NCI-H526 (cell line): ENCODE measurements at regions not wholly inside any gene's neighbourhood (a gene's known extent, or its start where the extent isn't known, plus 50 kb on each side); places are given as distances from the start of the nearest gene placed in this dataset.

Experiments
- DNase-seq, 2 experiments: peaks; one replicate each; lab custom pipeline; 2025; lab: John Stamatoyannopoulos, UW

DNA sequence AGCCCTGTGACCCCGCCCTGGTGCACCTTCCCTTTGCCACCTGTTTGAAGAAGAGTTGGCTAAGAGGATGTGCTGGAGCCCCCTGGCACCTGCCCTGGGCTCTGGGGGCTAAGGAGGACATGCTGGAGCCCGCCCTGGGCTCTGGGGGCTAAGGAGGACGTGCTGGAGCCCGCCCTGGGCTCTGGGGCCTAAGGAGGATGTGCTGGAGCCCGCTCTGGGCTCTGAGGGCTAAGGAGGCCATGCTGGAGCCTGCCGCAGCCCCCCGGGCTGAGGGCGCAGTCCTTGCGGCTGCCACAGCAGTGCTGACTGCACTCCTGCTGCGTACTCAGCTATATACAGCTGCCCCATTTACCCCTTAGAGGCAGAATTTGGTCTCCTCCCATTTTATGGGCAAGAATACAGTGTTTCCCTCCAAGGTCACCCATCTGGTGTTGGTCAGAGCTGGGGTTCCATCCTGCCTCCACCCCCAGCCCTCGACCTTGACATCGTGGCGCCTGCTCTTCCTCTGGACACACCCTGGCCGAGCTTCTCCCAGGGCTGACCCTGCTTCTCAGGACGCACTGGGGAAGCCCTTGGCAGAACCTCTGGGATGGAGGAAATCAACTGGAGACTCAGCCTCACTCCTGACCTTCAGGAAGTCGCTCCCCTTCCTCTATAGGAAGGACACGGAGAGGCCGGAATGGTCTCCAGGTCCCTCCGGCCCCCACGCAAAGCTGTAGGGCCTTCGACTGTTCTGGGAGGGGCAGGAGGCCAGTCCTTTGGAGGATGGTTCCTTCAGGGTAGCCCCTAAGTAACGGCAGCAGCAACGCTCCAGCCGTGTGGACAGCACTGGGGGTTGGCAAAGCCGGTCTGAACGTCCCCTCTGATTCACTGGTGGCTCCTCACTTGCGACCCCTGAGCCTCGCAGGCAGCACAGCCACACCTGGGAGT lies 65.0 kb upstream of the HPCAL1 start:
- no peak for DNase-seq

DNA sequence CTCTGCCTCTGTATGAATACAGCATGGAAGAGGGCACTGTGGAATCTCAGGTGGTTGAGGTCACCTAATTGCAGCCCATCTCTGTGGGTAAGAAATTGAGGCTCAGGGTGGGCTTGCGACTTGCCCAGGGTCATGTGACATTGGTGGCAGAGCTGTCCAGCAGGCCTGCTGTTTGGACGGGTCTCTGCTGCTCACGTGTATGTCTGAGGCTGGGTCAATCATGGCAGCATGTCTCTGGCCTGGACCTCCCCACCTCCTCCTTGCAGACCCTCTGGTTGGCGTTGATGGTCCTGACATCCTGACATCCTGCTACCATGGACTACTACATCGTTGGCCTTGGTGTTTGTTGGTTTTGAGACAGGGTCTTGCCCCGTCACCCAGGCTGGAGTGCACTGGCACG lies 64.3 kb upstream of the HPCAL1 start:
- DNase-seq = no peak

DNA sequence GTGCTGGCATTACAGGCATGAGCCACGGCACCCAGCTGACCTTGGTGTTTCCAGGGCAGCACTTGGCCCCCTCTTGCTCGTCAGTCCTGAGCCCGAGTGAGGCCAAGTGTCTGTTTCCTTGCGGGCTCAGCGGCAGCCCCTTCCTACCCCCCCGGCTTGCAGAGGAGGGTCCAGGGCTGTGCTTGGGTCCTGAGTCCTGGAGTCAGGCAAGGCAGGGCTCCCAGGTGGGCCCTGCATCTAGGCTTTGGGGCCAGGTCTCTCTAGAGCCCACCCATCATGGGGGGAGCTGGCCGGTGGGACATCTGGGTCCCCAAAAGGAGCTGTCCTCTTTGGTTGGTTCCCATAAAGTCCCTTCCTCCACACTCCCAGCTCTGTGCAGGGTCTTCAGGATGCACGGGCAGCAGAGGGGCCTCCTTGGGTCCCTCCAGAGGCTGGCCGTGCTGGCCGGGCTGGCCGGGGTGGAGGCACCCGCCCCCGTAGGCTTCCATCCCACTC lies 63.7 kb upstream of the HPCAL1 start:
- DNase-seq = no peak

DNA sequence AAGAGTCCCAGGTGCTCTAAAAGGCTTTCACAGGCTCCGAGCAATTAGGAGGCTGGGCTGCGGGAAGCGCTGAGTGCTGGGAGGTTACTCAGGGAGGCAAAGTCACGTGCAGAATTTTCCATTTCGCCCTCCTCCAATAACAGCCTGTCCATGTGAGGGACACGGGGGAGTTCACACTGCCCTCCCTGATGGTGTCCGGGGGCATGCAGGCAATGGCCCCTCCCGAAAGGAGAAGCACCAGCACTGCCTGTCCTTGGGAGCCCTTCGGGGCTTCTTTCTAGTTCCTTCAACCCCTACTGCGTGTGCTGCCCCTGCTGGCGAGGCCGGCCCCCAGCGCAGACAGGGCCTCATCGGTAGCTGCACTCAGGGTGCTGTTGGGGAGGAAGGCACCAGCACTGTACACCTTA lies 63.1 kb upstream of the HPCAL1 start:
- DNase-seq = no peak

DNA sequence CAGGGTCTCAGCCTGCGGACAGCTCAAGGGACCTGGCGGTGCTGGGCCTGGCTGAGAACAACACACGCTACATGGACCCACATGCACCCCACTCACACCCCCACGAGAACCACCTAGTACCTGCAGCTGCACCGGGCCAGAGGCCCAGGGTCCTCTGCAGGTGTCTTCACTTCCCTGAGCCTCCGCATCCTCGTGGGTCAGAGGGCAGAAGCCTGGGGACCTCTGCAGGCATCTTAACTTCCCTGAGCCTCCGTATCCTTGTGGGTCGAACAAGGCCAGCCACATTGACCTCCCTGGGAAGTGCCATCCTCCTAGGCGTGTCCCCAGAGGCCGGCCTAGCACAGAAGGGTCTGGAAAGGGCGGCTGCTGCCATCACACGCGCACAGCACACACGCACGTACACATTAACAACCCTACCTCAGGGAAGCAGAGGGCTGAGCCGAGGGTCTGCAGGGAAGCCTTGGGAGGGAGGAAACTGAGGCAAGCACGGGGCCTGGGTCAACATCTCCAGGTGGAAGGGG lies 62.5 kb upstream of the HPCAL1 start:
- no peak for DNase-seq

DNA sequence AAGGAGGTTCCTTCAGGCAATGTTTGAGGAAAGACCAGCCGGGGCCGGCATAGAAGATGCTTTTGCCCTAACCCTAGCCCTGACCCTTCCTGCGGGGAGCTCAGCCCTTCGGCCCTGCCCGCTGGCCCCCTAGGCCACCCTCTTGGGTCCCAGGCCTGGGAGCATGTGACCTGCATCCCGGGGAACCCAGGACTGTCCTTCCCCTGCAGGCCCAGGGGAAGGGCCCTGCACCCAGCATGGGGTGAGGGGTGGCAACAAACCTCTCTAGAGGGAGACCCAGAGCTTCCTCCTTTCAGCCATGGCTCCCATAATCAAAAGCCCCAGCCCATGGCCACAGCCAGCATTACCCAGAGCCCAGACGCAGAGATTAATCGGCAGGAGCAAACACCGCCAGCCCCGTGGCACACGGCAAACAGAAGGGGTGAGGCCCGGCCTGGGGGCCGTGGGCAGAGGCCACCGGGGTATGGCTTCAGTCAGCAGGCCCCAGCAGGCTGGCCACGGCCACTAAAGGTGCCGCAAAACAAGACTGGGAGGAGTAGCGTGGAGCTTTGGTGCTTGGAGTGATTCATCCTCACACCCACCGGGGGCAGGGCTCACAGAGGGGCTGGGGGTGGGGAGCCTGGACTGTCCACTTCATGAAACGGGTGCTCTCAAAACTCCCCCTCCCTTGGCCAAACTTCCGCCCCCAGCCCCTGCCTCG lies 61.6 kb upstream of the HPCAL1 start:
- DNase-seq = no peak

DNA sequence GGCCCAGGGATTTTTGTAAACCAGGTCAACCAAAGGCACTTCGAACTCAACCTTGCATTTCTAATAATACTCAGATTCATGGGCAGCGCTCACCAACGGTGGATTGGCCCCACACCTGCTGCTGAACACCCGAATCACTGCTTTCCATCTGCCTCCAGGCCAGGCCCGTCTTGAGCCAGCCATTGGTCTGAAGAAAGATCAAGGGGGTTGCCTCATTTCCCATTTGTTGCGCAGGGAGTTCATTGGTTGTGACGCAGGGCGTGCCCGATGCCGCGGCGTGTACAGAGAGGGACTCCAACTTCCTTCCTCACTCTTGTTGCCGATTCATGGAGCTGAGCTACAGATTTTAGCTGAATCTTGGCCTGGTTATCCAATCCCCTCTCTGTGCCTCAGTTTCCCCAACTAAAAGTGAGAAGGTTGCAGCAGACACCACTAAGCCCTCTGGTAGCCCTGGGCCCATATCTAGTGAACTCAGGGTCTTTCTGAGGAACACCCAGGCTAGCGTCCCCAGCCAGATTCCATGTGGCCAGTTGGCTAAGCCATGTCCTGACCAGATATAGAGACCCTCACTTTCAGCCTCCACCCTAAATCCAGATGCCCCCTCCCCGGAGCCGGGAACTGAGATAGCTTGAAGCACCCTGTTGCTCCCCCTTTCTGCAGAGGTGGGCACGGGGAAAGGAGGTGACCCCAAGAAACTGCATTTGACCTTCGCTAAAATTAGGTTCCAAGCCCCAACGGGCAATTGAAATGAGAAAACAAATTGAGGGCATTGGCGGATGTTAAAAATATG lies 60.9 kb upstream of the HPCAL1 start:
- DNase-seq = no peak

DNA sequence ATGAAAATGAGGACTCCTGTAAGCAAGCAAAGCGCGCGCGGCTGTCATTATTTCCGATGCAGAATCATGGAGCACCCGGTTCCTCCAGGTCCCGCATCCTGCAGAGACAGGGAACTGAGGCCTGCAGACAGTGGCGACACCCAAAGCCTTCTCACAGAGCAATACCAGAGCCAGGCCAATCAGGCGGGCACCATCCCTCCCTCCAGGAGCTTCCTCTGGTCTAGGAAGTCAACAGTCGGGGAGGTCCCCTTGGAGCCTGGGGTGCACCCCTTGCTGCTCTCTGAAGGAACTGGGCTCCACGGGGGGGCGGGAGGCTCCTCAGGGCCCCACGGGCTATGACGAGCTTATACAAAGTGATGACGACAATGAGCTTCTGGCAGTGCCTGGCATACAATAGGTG lies 60.3 kb upstream of the HPCAL1 start:
- no peak for DNase-seq

DNA sequence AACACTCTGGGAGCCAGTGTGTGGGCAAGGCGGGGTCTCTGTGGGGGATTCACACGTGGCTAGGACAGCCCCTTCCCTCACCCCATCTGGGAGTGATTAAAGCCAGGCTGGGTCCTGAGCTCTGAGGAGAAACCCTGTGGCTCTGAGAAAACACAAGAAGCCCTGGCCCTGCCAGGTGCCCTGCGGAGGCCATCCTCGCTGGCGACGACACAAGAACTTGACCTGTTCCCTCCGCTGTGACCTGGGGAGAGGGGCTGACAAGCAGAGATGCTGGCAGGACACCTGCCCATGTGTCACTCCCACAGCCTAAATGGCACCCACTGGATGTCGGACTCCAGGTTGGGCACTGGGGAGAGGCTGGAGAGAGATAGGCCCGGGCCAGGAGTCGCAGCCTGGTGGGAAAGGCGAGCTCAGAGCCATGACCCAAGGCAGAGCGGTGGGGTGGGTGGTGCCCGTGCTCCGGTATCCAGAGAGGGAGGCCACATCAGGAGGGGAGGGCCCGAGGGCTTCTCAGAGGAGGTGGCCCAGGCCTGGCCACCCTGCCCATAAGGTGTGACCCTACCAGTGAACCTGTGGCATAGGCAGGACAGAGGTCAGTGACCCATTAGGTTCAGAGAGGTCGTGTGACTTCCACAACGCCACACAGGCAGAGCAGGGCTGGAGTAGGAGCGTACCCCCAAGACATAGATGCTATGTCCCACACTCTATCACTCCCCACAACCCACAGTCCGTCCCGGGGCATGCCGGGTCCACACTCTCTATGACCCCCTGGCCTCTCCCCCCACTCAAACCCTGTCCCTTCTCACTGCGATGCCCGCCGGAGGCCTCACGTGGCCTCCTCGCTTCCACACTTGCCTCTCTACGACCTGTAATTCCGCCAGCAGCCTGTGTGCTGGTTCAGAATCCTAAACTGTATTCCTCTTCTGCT lies 59.4 kb upstream of the HPCAL1 start:
- no peak for DNase-seq

DNA sequence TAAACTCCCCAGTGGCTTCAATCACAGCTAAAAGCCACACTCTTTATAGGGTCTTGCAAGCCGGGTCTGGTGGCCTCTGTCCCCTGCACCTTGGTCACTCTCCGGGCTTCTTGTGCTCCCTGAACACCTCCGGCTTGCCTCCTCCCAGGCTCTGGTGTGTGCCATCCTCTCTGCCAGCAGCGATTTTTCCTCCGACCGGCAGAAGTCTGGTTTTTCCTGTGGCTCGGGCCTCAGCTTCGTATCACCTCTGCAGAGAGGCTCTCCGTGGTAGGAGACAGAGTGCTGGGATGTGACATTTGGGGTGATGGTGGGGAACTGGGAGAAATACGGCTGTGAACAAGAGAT lies 58.8 kb upstream of the HPCAL1 start:
- DNase-seq = no peak

DNA sequence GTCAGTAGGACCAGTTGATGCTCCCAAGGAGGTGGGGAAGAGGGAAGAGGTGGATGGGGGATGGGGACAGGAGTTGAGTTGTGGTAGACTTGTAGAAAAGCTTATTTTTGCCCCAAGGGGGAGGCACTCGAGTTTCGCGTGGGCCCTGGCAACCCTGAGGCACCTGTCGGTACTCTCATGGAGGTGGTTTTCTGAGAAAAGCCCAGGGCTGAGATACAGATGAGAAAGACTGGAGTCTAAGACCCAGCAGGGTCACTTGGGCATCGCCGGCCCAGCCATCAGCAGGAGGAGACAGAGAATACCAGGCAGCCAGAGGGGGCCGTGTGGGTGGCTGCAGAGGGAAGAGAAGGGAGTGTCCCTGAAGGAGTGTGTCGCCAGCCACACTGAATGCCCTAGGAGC lies 57.7 kb upstream of the HPCAL1 start:
- DNase-seq = no peak

DNA sequence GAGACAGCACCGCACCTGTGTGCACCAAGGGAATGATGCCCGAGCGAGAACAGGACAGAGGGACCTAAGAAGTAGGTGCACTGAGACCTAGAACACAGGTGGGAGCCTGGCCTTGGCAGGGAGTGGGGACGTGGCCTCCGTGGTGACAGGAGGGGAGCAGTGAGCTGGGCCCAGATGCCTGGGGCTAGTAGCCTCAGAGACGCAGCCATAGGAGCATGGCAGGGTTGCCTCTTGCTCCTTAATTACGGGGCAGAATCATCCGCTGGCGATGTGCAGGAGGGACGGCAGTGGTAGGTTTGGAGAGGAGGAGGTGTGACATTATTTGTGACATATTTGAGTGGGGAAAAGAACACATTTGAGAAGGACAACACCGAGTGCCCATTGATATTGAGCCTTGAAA lies 57.0 kb upstream of the HPCAL1 start:
- DNase-seq = no peak

DNA sequence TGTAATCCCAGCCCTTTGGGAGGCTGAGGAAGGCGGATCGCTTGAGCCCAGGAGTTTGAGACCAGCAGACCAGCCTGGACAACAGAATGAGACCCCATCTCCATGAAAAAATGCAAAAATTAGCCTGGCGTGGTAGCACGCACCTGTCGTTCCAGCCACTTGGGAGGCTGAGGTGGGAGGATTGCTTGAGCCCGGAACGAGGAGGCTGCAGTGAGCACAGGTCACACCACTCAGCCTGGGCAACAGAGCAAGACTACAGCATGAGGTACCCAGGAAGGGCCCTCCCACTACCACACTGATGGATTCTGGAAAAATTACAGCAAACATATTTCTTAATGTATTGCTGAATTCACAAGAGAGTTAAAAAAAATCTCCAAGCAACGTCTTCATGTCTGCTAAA lies 56.3 kb upstream of the HPCAL1 start:
- no peak for DNase-seq

DNA sequence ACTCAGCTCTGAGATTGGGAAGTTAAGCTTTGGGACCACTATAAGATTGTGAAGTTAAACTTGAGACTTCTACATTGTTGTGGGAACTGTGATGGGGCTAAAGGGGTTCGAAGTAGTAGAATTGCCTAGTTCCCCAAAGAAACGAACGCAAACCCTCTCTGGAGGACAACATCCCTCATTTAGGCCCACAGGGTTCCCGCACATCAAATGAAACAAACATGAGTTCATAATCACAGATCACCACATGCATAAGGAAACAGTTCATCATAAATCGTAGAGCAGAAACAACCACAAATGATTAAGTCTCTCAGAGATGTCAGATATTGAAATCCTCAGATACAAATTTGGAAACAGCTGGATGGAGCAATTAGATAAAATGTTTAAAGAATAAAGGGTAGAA lies 55.9 kb upstream of the HPCAL1 start:
- DNase-seq = no peak

DNA sequence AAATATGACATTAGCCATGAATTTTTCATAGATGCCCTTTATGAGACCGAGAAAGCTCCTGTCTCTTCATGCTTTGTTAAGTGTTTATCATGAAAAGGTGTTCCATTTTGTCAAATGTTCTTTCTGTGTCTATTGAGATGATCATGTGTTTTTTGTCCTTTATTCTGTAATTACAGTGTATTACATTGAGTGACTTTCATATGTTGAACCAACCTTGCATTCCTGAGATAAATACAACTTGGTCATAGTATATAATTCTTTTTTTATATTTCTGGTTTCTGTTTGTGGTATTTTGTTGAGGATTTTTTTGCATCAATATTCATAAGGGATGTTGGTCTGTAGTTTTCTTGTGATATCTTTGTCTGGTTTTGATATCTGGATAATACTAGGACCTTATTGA lies 52.9 kb upstream of the HPCAL1 start:
- no peak for DNase-seq

DNA sequence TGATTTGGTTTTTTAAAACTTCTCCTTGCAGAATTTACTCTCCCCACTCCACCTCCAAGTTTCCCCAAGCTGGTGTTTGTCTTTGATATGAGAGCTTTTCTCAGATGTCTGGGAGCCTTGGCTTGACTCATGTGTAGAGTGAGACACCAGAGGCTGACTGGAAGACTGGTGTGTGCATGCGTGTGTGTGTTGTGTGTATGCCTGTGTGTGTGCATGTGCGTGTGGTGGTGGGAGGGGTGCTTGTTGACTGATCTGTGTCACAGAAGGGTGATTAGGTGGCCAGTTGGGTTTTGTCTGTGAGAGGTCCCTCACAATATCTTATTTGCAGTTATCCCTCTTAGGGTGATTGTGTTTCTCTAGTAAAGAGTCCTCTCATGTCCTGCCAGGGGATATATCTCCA lies 50.5 kb upstream of the HPCAL1 start:
- no peak for DNase-seq

DNA sequence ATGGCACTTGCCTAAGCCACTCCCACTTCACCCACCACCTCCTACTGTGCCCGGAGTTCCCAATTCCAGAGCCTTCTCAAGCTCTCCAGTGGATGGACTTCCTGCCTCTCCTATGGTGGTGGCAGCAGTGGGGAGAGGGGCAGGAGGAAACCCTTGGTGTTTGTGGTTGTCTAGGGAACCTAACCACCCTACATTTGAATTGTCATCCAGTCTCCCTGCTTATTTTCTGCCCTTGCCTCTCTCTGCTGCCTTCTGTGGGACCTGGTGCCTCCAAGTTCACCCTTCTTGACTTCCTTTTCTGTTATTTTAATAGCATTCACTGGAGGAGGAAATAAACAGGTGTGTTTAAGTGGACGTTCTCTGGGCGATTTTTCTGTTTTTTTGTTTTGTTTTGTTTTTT lies 50.0 kb upstream of the HPCAL1 start:
- DNase-seq = no peak
